ENCODE measurements at regions not wholly inside any gene's neighbourhood (a gene's known extent, or its start where the extent isn't known, plus 50 kb on each side); places are given as distances from the start of the nearest gene placed in this dataset.

DNA sequence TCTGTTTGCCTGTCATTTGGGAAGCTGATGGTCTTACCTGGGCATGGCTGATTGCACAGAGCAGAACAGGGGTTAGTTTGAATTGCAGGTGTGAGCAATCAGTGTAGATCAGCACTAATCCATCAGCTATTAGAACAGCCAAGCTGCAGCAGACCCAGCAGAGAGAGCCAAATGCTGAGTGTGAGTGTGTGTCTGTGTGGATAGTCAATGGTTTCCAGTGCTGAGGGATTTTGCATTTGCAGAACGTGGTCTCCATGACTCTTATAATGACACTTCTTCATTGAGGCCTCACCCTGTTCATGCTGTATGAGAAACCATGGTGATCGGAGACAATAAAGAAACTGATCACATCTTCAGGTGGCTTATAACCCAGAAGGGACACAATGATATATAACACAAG is 312.1 kb downstream of the SOX2 start:
- Histone ChIP-seq H3K36me3 (ENCODE audit: control insufficient read depth in 2 of 2, extremely low read depth in 1 of 2, insufficient read depth in 2 of 2, low read length in 2 of 2) (no peaks in the 10 kb centered on the region), H3K9ac (replicated peaks; ENCODE audit: extremely low read depth, insufficient read depth, low read length) (no peak overlapping the region), H3K9me1 (replicated peaks; ENCODE audit: control insufficient read depth, extremely low read depth, insufficient read depth, low read length) (no peaks in the 10 kb centered on the region), H3K4me1 (ENCODE audit: control insufficient read depth, extremely low read depth, insufficient read depth, low read length) (no peaks in the 10 kb centered on the region), H3K4me3 (replicated peaks in 1 of 3; ENCODE audit: insufficient read depth in 1 of 3, low read depth in 1 of 3, low read length in 3 of 3) (no peak overlapping the region), H3K4me2 (ENCODE audit: insufficient read depth, low read length) (no peak overlapping the region), H3K27ac (ENCODE audit: insufficient read depth, low read depth, low read length) (no peak overlapping the region), H4K20me1 (replicated peaks; ENCODE audit: control insufficient read depth, extremely low read depth, insufficient read depth, low read length) (no peaks in the 10 kb centered on the region), H3K27me3 (ENCODE audit: control insufficient read depth in 2 of 2, insufficient read depth in 2 of 2, low read length in 2 of 2) (no peaks in the 10 kb centered on the region), H3K9me3 (replicated peaks; ENCODE audit: control insufficient read depth, insufficient read depth, low read length) (no peaks in the 10 kb centered on the region), H2AFZ (ENCODE audit: low read depth, low read length) (no peak overlapping the region), H3K79me2 (ENCODE audit: control insufficient read depth, insufficient read depth, low read length) (no peaks in the 10 kb centered on the region)
- intact Hi-C loops (cut with micrococcal nuclease) = no loop called here
- DNase-seq (ENCODE audit: low read depth, low spot score) (no peak), FAIRE-seq (no peak)
- ChIA-PET CTCF (no interaction called here), POLR2A (no interaction called here)
- dilution Hi-C loops (cut with MboI; ENCODE audit: extremely low pct_ligation_motif_present, low sequenced_read_pairs) = no loop called here
- TF ChIP-seq CTCF (IDR thresholded peaks at IDR 0.05; ENCODE audit: extremely low read depth in 1 of 2, insufficient read depth in 1 of 2, low read depth in 1 of 2, low read length in 2 of 2) = no peak
- no peak for TF ChIP-seq JUN (IDR thresholded peaks at IDR 0.05; ENCODE audit: borderline replicate concordance, insufficient read depth, insufficient read length, low read depth)
- no peak for TF ChIP-seq GATA2 (IDR thresholded peaks at IDR 0.05; ENCODE audit: insufficient read depth, insufficient read length, low read depth, low read length)
- no peak for TF ChIP-seq FOS (IDR thresholded peaks at IDR 0.05; ENCODE audit: borderline replicate concordance, insufficient read depth, low read length)
- no peak for TF ChIP-seq EZH2 (IDR thresholded peaks at IDR 0.05; ENCODE audit: borderline replicate concordance, low read depth, low read length, severe bottlenecking)
- no peak for TF ChIP-seq MYC (IDR thresholded peaks at IDR 0.05; ENCODE audit: low read depth, low read length)
- TF ChIP-seq MAX (IDR thresholded peaks at IDR 0.05; ENCODE audit: insufficient read depth, insufficient read length) = no peak
- BruUV-seq (replicated peaks) = no TSS peak
